GM19397 (cell line): ENCODE measurements at regions not wholly inside any gene's neighbourhood (a gene's known extent, or its start where the extent isn't known, plus 50 kb on each side); places are given as distances from the start of the nearest gene placed in this dataset.

ENCODE experiments used
- ATAC-seq: cut with Tn5 transposase; IDR thresholded peaks from one replicate; pipeline ENCODE4 v1.9.1; 2021; ENCODE audit warnings: mild to moderate bottlenecking, moderate library complexity; ENCODE audit not compliant: unreplicated experiment

- no peak for ATAC-seq
Observed at GRCh38 chr6:74645108-74645849, 560.6 kb downstream of the COL12A1 start.

DNA sequence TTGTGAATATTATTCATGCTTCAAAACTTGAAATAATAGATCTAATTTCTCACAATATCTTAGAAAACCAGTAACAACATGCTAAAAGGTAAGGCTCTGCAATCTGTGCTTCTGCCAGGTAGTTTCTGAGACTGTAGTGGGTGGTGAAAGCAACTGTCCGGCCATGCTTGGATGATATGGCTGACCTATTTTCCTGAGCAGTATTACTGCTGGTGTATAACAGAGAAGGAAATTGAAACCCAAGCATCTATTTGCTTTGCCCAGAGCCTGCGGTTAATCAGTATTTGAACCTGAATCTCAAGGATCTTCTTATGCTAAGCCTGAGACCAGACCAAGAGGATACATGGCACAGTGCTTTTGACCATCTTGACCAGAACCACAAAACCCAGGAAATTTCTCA, 563.8 kb downstream of the COL12A1 start:
- ATAC-seq: no peak

GRCh38 chr6:74638412-74638811, 567.4 kb downstream of the COL12A1 start:
- no peak for ATAC-seq

DNA sequence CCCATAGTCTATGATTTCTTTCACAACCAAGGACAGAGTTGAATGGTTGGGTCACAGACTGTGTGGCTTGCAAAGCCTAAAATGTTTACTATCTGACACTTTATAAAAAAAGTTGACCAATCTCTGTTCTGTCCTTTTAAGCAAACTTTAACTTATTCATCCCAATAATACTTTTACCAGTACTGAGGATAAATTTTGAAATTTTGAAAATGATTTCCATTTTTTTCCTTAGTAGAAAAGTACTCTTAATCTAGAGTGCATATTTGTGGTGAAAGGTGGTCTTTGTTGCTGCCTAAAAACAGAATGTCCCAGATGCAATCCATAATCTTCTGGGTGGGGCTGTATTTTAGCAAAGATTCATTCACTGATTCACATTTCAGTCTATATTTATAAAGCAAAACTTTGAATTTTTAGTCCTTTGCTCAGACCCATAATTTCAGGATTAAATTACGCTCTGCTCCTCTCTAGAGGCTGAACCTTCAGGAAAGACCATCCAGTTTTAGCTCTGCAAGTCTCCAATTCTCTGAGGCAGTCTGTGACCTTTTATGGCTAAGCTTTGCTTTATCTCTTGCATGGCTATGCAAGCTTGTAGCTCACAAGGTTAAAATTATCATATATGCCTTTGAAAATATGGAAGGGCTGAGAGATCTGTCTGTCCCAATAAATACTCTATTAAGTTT, 573.5 kb downstream of the COL12A1 start:
- ATAC-seq: no peak

DNA sequence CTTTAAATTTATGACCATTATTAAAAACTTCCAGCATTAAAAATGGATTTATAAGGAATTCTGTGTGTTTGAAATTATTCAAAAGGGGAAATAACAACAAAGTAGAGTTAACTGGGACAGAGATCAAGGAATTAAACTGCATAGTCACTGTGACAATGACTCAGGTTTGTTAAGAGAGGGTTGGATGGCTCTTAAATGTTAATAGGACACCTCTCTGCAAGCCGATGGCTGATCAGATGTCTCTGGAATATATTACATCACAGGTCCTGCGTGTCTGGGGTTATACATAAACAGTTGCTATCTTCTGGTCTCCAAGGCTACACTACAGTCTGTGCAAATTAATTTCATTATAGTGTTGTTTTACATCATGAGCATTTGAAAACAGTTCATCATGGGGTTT, 574.3 kb downstream of the COL12A1 start:
- ATAC-seq: no peak

DNA sequence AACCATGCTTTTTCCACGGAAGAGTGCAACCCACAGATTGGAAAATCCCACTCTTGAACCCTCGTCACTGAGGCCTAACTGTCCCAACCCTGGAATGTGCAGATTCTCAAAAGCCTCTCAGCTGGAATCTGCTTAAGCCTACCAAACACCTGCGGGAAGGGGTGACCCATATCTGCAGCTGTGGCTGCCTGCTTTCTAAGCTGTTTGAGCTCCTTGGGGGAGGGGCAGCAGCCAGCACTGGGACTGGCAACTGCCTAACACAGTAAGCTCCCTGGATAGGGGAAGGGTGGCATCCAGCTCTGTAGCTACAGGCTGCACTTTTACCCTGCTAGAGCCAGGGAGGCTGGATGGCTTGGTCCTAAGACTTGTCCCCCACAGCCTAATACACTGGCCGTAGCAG, 579.6 kb downstream of the COL12A1 start:
- no peak for ATAC-seq

GRCh38 chr6:74623027-74623426, 582.8 kb downstream of the COL12A1 start:
- ATAC-seq: no peak

DNA sequence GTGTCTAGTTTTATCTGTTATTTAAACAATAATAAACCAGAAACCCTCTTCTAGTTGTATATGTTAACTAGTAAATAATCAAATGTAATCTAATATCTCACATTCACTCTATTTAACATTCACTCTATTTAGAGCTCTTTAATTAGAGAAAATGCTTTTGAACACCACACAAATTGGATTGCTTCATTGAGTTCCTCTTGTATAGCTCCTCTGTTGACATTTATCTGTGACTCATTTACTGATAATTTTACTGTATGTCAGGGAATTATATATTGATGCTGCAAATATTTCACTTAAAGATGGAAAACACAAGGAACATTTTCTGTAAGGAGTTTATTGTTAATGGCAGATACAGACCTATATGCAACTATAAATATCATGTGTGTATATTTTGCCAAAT, 594.6 kb downstream of the COL12A1 start:
- no peak for ATAC-seq

DNA sequence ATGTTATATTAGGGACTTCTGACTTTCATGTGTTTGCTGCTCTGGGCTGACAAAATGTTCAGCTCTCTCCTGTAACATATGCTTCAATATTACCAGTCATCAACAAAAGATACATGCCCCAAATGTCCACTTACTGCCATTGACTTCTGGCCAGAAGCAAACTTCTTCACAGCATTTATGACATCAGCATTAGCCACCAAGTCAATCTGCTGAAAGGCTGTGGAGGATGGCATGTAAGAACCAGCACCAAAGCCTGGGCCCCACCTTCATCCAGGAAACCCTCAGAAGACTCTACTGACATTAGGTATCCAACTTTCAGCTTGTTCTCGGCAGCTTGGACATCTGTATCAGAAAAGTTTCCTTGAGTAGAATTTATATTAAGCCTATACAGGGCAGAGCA, 595.5 kb downstream of the COL12A1 start:
- ATAC-seq: no peak

- no peak for ATAC-seq
Observed at GRCh38 chr6:74609871-74610270, 596.0 kb downstream of the COL12A1 start.

DNA sequence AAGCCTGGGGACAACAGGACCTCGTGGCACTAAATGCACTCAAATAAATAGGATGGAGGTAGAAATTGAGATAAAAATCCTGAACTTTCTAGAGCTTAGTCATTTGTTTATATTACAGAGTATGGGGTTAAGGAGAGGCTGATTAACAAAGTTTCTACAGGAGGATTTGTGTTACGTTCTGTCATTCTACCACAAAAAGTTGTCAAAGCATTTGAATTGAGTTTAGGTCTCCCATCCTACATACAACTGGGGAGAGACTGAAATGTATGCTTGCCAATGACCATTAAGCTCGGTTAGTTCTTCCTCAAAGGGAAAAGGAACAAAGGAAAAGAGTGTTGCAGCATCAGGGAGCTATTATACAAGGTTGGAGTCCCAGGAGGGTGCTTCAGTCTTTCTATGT, 597.9 kb downstream of the COL12A1 start:
- ATAC-seq: no peak

- ATAC-seq: no peak
Observed at GRCh38 chr6:74607468-74607867, 598.4 kb downstream of the COL12A1 start.

GRCh38 chr6:74606582-74607071, 599.2 kb downstream of the COL12A1 start:
- no peak for ATAC-seq

DNA sequence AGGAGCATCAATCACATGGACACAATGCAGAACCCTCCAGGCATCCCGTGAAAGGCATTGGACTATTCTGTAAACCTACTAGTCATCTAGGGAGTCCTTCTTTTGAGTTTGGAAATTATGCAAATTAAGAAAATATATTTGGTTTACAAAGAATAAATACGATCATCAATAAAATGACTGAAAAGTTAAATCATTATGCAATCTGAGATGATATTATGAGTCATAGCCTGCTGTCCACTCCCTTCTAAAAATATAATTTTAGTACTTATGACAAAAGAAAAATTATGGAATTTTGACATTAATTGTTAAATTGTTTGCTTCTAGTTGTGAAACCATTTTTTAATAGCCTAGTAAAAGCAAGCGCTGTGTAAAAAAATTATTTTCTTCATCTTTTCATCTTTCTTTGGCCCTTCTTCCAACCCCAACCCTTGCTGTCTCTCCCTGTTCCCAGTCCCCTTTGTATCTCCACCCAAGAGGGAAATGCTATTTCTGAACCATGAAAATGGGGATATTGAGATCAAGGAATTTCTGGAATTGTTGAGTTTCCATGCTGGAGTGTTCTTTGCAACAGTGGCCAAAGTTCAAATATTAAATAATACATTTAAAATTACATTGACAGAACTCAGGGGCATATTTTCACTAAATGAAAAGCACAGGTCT, 599.8 kb downstream of the COL12A1 start:
- no peak for ATAC-seq

DNA sequence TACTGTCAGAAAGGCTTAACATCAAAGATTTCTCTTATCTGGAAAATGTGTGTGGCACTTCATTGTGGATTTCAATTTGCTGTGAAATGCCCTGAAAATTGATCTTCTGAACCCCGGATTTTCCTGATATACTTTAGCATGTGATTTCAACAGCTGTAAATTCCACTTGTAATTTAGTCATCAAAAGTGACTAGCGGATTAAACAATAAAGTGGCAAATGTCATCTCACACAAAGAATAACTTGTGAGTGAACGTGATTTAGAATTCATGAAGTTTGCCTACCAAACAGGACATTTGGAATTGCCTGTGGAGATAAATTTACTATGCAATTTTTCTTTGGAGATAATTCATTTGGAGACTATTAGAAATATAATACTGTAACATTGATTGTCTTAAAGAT, 601.6 kb downstream of the COL12A1 start:
- no peak for ATAC-seq

GRCh38 chr6:74603322-74604076, 602.4 kb downstream of the COL12A1 start:
- ATAC-seq: no peak

GRCh38 chr6:74602206-74602605, 603.6 kb downstream of the COL12A1 start:
- no peak for ATAC-seq

DNA sequence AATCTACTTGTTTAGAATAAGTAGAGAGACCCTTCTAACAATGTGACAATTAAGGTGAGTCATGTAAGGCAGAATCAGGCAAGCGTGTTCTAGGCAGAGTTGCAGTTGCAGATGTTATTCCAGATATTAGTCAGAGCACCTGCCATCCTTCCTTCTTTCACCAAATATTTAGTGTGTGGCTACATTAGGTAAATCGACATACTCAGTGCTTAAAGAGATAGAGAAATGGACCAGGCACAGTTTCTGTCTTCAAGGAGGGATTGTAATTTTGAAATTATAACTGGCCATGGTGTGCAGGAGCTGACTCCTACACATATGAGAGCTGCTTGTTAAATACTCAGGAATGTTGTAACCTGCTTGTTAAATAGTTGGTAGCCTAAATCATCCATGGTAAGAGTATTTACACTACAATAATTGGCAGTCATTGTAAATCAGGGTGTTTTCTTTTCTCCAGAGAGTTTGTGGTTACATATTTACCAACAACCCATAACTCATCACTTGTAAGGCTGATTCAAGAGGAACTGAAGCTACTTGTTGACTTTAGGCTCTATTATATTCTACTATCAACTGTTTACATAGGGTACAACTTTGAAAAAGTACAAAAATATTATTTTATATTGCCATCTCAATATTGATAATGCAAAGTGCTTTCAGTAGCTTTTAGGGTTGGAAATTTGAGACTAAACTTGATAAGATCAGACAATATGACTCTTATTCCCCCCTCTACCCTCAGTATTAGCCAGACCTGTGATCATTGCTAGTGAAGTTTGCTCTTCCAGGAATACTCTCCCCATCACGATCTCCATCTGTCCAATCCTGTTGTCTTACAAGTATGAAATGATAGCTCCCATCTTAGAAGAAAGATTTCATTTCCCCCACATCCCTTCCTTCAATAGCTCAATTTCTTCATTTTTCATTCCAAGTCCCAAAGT, 607.1 kb downstream of the COL12A1 start:
- ATAC-seq: peak; percentile 96

DNA sequence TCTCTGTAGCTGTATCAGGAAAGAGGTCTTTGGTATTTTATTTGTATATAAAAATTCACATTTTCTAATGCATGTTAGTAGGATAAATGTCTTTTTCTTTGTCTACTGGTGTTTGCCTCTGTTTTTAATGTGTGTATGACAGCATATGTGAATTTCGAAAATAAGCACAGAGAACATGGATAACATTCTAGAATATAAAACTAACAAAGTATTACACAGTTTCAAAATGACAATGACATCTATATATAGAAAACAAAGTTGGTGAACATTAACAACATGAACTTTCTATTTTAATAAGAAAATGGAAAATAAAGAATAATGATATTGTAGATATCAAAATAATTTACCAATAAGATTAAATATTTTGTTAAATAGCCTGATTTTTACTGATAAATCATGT, 608.0 kb downstream of the COL12A1 start:
- no peak for ATAC-seq

- no peak for ATAC-seq
Observed at GRCh38 chr6:74597266-74597665, 608.6 kb downstream of the COL12A1 start.
